ENCODE measurements at regions not wholly inside any gene's neighbourhood (a gene's known extent, or its start where the extent isn't known, plus 50 kb on each side); places are given as distances from the start of the nearest gene placed in this dataset.

DNA sequence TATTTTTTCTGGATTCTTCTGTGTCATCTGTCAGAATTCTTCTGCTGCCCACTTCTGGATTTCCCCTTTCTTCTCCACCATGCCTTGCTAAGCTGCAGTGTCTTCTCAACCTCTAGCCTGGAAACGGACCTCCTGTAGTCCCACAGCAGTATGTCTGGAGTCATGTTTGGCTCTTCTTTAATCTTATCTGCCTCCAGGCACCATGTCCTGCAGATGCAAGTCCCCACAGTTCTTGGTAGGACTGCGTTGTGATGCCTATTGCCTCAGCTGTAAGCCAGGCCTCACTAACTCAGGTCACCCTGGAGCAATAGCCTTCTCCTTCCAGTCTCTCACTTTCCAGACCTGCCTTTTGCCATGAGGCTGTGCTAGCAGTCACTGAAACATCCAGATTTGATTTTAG lies 268.3 kb downstream of the POM121L12 start (continued):
- TF ChIP-seq GABPA (IDR thresholded peaks at IDR 0.05; ENCODE audit: borderline replicate concordance, insufficient read depth, low read length) (no peak), YY1 (IDR thresholded peaks at IDR 0.05; ENCODE audit: low read depth, low read length) (no peak)

All from H1 (cell line).